ENCODE measurements at regions not wholly inside any gene's neighbourhood (a gene's known extent, or its start where the extent isn't known, plus 50 kb on each side); places are given as distances from the start of the nearest gene placed in this dataset.

GRCh38 chr13:34591129-34591528, 350.9 kb upstream of the NBEA start:
- no peak for DNase-seq

GRCh38 chr13:34591900-34592529, 350.1 kb upstream of the NBEA start:
- DNase-seq = peak; percentile 39

GRCh38 chr13:34593658-34594057, 348.4 kb upstream of the NBEA start:
- DNase-seq = no peak

- no peak for DNase-seq
These were observed 347.6 kb upstream of the NBEA start for GRCh38 chr13:34594507-34594906.

GRCh38 chr13:34608331-34608730, 333.7 kb upstream of the NBEA start:
- DNase-seq = no peak

- DNase-seq = peak; percentile 10
These were observed 330.4 kb upstream of the NBEA start for GRCh38 chr13:34611671-34612070.

GRCh38 chr13:34617473-34618083, 324.5 kb upstream of the NBEA start:
- DNase-seq = no peak

GRCh38 chr13:34618654-34619053, 323.4 kb upstream of the NBEA start:
- no peak for DNase-seq

GRCh38 chr13:34619326-34619725, 322.7 kb upstream of the NBEA start:
- no peak for DNase-seq

- no peak for DNase-seq
These were observed 321.8 kb upstream of the NBEA start for GRCh38 chr13:34620074-34620850.

- no peak for DNase-seq
These were observed 321.2 kb upstream of the NBEA start for GRCh38 chr13:34620862-34621261.

GRCh38 chr13:34623331-34623730, 318.7 kb upstream of the NBEA start:
- DNase-seq = no peak

GRCh38 chr13:34627509-34628208, 314.4 kb upstream of the NBEA start:
- DNase-seq = peak; percentile 55

GRCh38 chr13:34628209-34628682, 313.8 kb upstream of the NBEA start:
- DNase-seq = peak; percentile 42

- DNase-seq = no peak
These were observed 307.6 kb upstream of the NBEA start for GRCh38 chr13:34634448-34634847.

- DNase-seq = no peak
These were observed 304.9 kb upstream of the NBEA start for GRCh38 chr13:34637138-34637537.

GRCh38 chr13:34637636-34638035, 304.4 kb upstream of the NBEA start:
- no peak for DNase-seq

GRCh38 chr13:34638897-34639296, 303.2 kb upstream of the NBEA start:
- DNase-seq = no peak

- DNase-seq = no peak
These were observed 301.7 kb upstream of the NBEA start for GRCh38 chr13:34640179-34640992.

- DNase-seq = no peak
These were observed 301.1 kb upstream of the NBEA start for GRCh38 chr13:34640993-34641330.

GRCh38 chr13:34647379-34648150, 294.5 kb upstream of the NBEA start:
- DNase-seq = peak; percentile 40

GRCh38 chr13:34654203-34654602, 287.9 kb upstream of the NBEA start:
- DNase-seq = no peak
